SK-N-SH treated with all-trans-retinoic acid at 6 μM for 48 hours (cell line): ENCODE measurements at regions not wholly inside any gene's neighbourhood (a gene's known extent, or its start where the extent isn't known, plus 50 kb on each side); places are given as distances from the start of the nearest gene placed in this dataset.

Experiments used
- ARNTL ChIP-seq: fragments of 450-650 bp; formaldehyde crosslinking; IDR thresholded peaks from 2 replicates; pipeline ENCODE4 v1.5.0; 2020; ENCODE audit warnings: low read depth, mild to moderate bottlenecking, moderate library complexity, borderline replicate concordance
- CREB5 ChIP-seq: fragments of 250-450 bp; sonication (Bioruptor Pico); IDR thresholded peaks from 2 replicates; pipeline ENCODE4 v1.5.1; 2020; ENCODE audit warnings: low read depth, mild to moderate bottlenecking, moderate library complexity
- CSDC2 ChIP-seq: fragments of 250-450 bp; sonication (Bioruptor Pico); IDR thresholded peaks from 2 replicates; pipeline ENCODE4 v1.5.0; 2020; ENCODE audit warnings: mild to moderate bottlenecking, moderate library complexity
- GLIS3 ChIP-seq: fragments of 250-450 bp; sonication (Bioruptor Pico); IDR thresholded peaks from 2 replicates; pipeline ENCODE4 v1.5.0; 2020; ENCODE audit warnings: mild to moderate bottlenecking, moderate library complexity
- ISL1 ChIP-seq: fragments of 250-450 bp; sonication (Bioruptor Pico); IDR thresholded peaks from 2 replicates; pipeline ENCODE4 v2.1.2; 2022; ENCODE audit warnings: mild to moderate bottlenecking, moderate library complexity
- SNAI2 ChIP-seq: fragments of 250-450 bp; sonication (Bioruptor Pico); IDR thresholded peaks from 2 replicates; pipeline ENCODE4 v1.5.0; 2020; ENCODE audit warnings: mild to moderate bottlenecking, moderate library complexity
- TOX ChIP-seq: fragments of 250-450 bp; sonication (Bioruptor Pico); IDR thresholded peaks from 2 replicates; pipeline ENCODE4 v1.8.0; 2021; ENCODE audit warnings: mild to moderate bottlenecking, moderate library complexity, borderline replicate concordance
- ZFP3 ChIP-seq: fragments of 250-450 bp; sonication (Bioruptor Pico); IDR thresholded peaks from 2 replicates; pipeline ENCODE4 v1.5.0; 2020; ENCODE audit warnings: mild to moderate bottlenecking, moderate library complexity
- ZFP30 ChIP-seq: fragments of 450-650 bp; formaldehyde crosslinking; IDR thresholded peaks from 2 replicates; pipeline ENCODE4 v1.5.0; 2022; ENCODE audit warnings: mild to moderate bottlenecking, moderate library complexity
- ZNF565 ChIP-seq: fragments of 450-650 bp; formaldehyde crosslinking; conservative IDR thresholded peaks from 2 replicates; pipeline ENCODE4 v1.5.0; 2020; ENCODE audit warnings: low read depth, mild to moderate bottlenecking, moderate library complexity
- TF ChIP-seq, protein P1 (sequence below): fragments of 250-450 bp; sonication (Bioruptor Pico); IDR thresholded peaks from 2 replicates; pipeline ENCODE4 v1.8.0; 2020; ENCODE audit warnings: mild to moderate bottlenecking, moderate library complexity, borderline replicate concordance

DNA sequence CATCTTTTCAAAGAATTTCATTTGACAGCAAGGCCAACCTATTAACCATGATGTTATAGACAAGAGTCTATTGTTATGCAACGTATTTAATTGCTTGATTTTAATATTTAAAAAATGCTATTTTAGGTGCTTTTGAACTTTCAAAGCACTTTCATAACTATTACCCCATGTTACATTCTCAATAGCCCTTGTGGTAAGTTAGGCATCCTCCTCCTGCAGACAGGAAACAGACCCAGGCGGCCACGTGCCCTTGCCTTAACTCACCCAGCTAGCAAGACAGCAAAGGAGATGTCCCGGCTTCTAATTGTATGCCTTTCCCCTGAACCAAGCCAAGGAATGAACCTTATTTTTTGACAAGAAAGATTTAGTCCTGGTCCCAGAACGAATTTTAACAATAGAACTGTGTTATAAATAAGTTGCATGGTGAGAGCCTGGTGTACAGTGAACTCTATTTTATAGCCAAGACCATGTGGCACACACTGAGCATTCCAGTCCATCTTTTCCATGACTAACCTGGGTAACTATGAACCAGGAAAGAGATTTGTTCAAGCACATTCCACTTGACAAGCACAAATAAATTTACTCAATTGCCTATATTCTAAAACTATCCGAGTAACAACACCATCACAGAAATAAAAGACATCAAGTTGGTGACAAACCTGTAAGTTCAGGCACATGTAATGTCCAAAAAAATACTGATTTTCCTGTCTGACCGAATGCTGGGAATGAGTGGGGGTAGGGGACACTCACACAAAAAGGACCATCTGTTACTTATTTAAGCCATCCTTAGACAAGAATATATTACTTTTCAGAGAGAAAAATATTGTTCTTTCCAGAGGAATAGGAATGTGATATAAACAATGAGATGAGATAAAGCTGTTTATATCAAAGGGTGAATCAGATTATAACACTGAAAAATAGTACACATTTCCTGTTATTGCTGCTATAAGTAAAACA, 163.0 kb downstream of the EFNB2 start:
- TF ChIP-seq, protein P1, sequence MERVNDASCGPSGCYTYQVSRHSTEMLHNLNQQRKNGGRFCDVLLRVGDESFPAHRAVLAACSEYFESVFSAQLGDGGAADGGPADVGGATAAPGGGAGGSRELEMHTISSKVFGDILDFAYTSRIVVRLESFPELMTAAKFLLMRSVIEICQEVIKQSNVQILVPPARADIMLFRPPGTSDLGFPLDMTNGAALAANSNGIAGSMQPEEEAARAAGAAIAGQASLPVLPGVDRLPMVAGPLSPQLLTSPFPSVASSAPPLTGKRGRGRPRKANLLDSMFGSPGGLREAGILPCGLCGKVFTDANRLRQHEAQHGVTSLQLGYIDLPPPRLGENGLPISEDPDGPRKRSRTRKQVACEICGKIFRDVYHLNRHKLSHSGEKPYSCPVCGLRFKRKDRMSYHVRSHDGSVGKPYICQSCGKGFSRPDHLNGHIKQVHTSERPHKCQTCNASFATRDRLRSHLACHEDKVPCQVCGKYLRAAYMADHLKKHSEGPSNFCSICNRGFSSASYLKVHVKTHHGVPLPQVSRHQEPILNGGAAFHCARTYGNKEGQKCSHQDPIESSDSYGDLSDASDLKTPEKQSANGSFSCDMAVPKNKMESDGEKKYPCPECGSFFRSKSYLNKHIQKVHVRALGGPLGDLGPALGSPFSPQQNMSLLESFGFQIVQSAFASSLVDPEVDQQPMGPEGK (CRISPR knock-in tag) = no peak
- TF ChIP-seq CREB5 (CRISPR knock-in tag) (no peak), ZFP30 (CRISPR knock-in tag) (no peak), ISL1 (no peak), CSDC2 (no peak), ARNTL (CRISPR knock-in tag) (no peak), SNAI2 (no peak), GLIS3 (CRISPR knock-in tag) (no peak), ZFP3 (CRISPR knock-in tag) (no peak), ZNF565 (CRISPR knock-in tag) (no peak), TOX (peak; percentile 7; the same call in 1 of the 2 replicates)
